ENCODE measurements at regions not wholly inside any gene's neighbourhood (a gene's known extent, or its start where the extent isn't known, plus 50 kb on each side); places are given as distances from the start of the nearest gene placed in this dataset.

GRCh38 chr2:18404708-18405107 is 155.7 kb downstream of the RDH14 start:
- no peak for TF ChIP-seq GATA2 (IDR thresholded peaks at IDR 0.05; ENCODE audit: low read depth, low read length)
- TF ChIP-seq GATA3 (IDR thresholded peaks at IDR 0.05; ENCODE audit: low read depth, low read length): no peak

All from SH-SY5Y (cell line).